GM13977 (cell line): ENCODE measurements at regions not wholly inside any gene's neighbourhood (a gene's known extent, or its start where the extent isn't known, plus 50 kb on each side); places are given as distances from the start of the nearest gene placed in this dataset.

ENCODE experiments used
- DNase-seq: peaks from one replicate; pipeline ENCODE4 v3.0.0; 2012; ENCODE audit warnings: low spot score
- in situ Hi-C: fragments of 300-500 bp; cut with MboI; formaldehyde crosslinking; loops from one replicate; pipeline ENCODE4 v1.12.0; 2022; ENCODE audit warnings: low sequenced_read_pairs, low pct_unique_long_range_greater_than_20kb, mixed read lengths, inconsistent platforms; ENCODE audit not compliant: unreplicated experiment
- TF ChIP-seq, protein P1 (sequence below): IDR thresholded peaks from 2 replicates; pipeline ENCODE4 v1.5.1; 2012; ENCODE audit warnings: mild to moderate bottlenecking, control low read depth; ENCODE audit not compliant: insufficient read depth; ENCODE audit errors: extremely low read depth, missing control alignments

DNA sequence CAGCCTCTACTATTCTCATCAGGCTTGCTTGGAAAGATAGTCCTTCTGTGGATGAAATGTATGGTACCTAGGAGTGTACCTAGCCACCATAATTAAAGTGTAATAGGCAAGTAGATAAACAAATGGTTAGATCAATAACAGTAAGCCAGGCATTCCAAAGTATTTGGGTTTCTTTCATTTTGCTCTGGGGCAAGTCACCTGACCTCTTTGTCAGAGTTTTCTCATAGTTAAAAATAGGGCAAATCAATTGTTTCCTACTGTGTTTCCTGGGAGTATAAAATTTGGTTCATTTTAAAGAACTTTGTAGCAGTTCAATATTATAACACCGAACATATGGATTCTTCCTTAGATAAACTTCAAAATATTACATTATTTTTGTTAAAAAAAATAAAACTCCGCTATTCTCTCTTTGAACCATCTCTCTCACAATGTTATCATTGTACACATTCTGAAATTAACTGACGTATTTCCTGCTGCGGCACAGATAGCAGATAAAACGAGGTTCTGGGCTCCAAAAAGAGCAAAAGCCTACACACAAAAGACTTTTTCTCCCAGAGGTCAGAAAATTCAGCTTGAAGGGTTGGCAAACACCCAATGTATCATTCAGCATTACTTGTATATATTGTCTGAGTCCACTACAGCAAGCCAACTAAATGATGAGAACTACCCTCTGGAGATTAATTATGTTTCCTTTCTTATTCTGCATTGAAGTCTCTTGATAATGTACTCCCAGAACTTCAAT, 267.9 kb downstream of the COX7C start:
- no peak for DNase-seq
- in situ Hi-C loops, result no loop called here

GRCh38 chr5:86890375-86890774, 272.6 kb downstream of the COX7C start:
- in situ Hi-C loops, result no loop called here
- TF ChIP-seq, protein P1, sequence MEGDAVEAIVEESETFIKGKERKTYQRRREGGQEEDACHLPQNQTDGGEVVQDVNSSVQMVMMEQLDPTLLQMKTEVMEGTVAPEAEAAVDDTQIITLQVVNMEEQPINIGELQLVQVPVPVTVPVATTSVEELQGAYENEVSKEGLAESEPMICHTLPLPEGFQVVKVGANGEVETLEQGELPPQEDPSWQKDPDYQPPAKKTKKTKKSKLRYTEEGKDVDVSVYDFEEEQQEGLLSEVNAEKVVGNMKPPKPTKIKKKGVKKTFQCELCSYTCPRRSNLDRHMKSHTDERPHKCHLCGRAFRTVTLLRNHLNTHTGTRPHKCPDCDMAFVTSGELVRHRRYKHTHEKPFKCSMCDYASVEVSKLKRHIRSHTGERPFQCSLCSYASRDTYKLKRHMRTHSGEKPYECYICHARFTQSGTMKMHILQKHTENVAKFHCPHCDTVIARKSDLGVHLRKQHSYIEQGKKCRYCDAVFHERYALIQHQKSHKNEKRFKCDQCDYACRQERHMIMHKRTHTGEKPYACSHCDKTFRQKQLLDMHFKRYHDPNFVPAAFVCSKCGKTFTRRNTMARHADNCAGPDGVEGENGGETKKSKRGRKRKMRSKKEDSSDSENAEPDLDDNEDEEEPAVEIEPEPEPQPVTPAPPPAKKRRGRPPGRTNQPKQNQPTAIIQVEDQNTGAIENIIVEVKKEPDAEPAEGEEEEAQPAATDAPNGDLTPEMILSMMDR, result no peak
- no peak for DNase-seq

More for the DNA sequence above, 267.9 kb downstream of the COX7C start:
- TF ChIP-seq, protein P1, result no peak

- in situ Hi-C loops, result no loop called here
- TF ChIP-seq, protein P1, result no peak
- no peak for DNase-seq
Observed at GRCh38 chr5:86894056-86894455, 276.3 kb downstream of the COX7C start.

GRCh38 chr5:86896916-86897315, 279.2 kb downstream of the COX7C start:
- DNase-seq, result no peak
- TF ChIP-seq, protein P1, result no peak
- in situ Hi-C loops, result no loop called here

- TF ChIP-seq, protein P1, result no peak
- no peak for DNase-seq
- in situ Hi-C loops, result no loop called here
Observed at GRCh38 chr5:86909418-86910295, 291.9 kb downstream of the COX7C start.

DNA sequence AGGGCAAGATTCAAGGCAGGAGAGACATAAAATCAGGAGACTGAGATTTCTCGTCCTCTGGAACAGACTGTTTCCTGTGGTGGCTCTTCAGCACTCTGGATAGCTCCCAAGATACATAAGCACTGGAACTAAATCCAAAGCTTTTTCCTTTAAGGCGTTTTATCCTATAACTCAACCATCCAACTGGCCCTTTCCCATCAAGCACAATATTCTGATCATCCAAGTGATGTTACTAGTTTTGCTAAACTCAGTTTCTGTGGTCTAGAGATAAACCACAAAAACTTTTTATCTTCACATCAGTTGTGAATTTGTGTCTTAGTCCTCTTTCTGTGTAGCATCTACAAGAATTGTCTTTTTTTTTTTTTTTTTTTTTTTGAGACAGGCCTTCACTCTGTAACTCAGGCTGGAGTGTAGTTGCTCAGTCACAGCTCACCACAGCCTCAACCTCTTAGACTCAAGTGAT, 299.4 kb downstream of the COX7C start:
- TF ChIP-seq, protein P1, result no peak
- in situ Hi-C loops, result no loop called here
- no peak for DNase-seq
